D721Med (cell line): ENCODE measurements at regions not wholly inside any gene's neighbourhood (a gene's known extent, or its start where the extent isn't known, plus 50 kb on each side); places are given as distances from the start of the nearest gene placed in this dataset.

Experiments used
- DNase-seq: peaks from one replicate; pipeline ENCODE4 v3.0.0; 2011; ENCODE audit warnings: low spot score; ENCODE audit not compliant: insufficient read length
- FAIRE-seq: peaks from 2 replicates; lab custom pipeline; 2011; peaks lifted over from hg19 to GRCh38; lab: Jason Lieb, UNC
- CTCF ChIP-seq: IDR thresholded peaks from 2 replicates; pipeline ENCODE4 v1.5.1; 2012; ENCODE audit warnings: mild to moderate bottlenecking, control low read depth; ENCODE audit not compliant: insufficient read depth; ENCODE audit errors: missing control alignments

- TF ChIP-seq CTCF, result no peak
- DNase-seq (no peak), FAIRE-seq (no peak)
Measured at GRCh38 chr3:30186741-30187219, 419.6 kb upstream of the TGFBR2 start.

- no peak for FAIRE-seq
- DNase-seq, result no peak
- TF ChIP-seq CTCF, result no peak
Measured at GRCh38 chr3:30187366-30187765, 419.0 kb upstream of the TGFBR2 start.

GRCh38 chr3:30188713-30189112 is 417.7 kb upstream of the TGFBR2 start:
- FAIRE-seq (no peak), DNase-seq (no peak)
- TF ChIP-seq CTCF, result no peak

GRCh38 chr3:30189900-30190299 is 416.5 kb upstream of the TGFBR2 start:
- DNase-seq (no peak), FAIRE-seq (no peak)
- TF ChIP-seq CTCF, result no peak

- no peak for DNase-seq
- no peak for TF ChIP-seq CTCF
- FAIRE-seq, result no peak
Measured at GRCh38 chr3:30193625-30194044, 412.8 kb upstream of the TGFBR2 start.

GRCh38 chr3:30195352-30195751 is 411.0 kb upstream of the TGFBR2 start:
- TF ChIP-seq CTCF, result no peak
- DNase-seq (no peak), FAIRE-seq (no peak)

- no peak for TF ChIP-seq CTCF
- DNase-seq (no peak), FAIRE-seq (no peak)
Measured at GRCh38 chr3:30198162-30198561, 408.2 kb upstream of the TGFBR2 start.
